ENCODE measurements at regions not wholly inside any gene's neighbourhood (a gene's known extent, or its start where the extent isn't known, plus 50 kb on each side); places are given as distances from the start of the nearest gene placed in this dataset.

DNA sequence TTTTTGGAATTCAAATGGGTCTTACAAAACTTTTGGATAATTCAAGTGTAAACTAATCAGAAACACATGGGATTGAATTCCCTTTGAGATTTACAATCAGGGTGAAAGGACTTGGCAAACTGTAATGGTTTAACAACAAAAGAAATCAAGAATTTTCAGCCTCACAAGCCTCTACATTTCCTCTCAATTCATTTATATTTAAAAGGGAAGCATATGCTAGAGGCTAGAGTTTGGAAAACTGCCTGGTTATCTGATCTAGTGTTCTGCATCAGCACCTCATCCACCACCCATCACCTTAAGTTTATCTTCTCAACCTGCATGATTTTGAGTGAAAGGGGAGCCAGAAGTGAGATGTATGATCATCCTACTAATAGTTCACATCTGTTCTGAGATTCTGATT, 120.7 kb downstream of the TES start:
- TF ChIP-seq, protein P1, sequence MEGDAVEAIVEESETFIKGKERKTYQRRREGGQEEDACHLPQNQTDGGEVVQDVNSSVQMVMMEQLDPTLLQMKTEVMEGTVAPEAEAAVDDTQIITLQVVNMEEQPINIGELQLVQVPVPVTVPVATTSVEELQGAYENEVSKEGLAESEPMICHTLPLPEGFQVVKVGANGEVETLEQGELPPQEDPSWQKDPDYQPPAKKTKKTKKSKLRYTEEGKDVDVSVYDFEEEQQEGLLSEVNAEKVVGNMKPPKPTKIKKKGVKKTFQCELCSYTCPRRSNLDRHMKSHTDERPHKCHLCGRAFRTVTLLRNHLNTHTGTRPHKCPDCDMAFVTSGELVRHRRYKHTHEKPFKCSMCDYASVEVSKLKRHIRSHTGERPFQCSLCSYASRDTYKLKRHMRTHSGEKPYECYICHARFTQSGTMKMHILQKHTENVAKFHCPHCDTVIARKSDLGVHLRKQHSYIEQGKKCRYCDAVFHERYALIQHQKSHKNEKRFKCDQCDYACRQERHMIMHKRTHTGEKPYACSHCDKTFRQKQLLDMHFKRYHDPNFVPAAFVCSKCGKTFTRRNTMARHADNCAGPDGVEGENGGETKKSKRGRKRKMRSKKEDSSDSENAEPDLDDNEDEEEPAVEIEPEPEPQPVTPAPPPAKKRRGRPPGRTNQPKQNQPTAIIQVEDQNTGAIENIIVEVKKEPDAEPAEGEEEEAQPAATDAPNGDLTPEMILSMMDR (IDR thresholded peaks at IDR 0.05; ENCODE audit: insufficient read depth, low read length), result no peak
- no peak for TF ChIP-seq POLR2AphosphoS5 (IDR thresholded peaks at IDR 0.05; ENCODE audit: low read depth)
- TF ChIP-seq, protein P2, sequence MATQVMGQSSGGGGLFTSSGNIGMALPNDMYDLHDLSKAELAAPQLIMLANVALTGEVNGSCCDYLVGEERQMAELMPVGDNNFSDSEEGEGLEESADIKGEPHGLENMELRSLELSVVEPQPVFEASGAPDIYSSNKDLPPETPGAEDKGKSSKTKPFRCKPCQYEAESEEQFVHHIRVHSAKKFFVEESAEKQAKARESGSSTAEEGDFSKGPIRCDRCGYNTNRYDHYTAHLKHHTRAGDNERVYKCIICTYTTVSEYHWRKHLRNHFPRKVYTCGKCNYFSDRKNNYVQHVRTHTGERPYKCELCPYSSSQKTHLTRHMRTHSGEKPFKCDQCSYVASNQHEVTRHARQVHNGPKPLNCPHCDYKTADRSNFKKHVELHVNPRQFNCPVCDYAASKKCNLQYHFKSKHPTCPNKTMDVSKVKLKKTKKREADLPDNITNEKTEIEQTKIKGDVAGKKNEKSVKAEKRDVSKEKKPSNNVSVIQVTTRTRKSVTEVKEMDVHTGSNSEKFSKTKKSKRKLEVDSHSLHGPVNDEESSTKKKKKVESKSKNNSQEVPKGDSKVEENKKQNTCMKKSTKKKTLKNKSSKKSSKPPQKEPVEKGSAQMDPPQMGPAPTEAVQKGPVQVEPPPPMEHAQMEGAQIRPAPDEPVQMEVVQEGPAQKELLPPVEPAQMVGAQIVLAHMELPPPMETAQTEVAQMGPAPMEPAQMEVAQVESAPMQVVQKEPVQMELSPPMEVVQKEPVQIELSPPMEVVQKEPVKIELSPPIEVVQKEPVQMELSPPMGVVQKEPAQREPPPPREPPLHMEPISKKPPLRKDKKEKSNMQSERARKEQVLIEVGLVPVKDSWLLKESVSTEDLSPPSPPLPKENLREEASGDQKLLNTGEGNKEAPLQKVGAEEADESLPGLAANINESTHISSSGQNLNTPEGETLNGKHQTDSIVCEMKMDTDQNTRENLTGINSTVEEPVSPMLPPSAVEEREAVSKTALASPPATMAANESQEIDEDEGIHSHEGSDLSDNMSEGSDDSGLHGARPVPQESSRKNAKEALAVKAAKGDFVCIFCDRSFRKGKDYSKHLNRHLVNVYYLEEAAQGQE (IDR thresholded peaks at IDR 0.05; ENCODE audit: insufficient replicate concordance, low read depth), result no peak

Measured in HL-60 (cell line).